D341Med (cell line): ENCODE measurements at regions not wholly inside any gene's neighbourhood (a gene's known extent, or its start where the extent isn't known, plus 50 kb on each side); places are given as distances from the start of the nearest gene placed in this dataset.
"Not testable (repeated sequence)": the region's sequence is repeated elsewhere in the genome, so short reads cannot be mapped to it uniquely, and the experiment has no call there.

Source experiments
- DNase-seq: peaks from one replicate; pipeline ENCODE4 v3.0.0; 2012; ENCODE audit warnings: low spot score

GRCh38 chr9:38126730-38127129 lies 57.7 kb upstream of the SHB start:
- DNase-seq, result no peak

GRCh38 chr9:38125889-38126288 lies 56.9 kb upstream of the SHB start:
- no peak for DNase-seq

GRCh38 chr9:38123359-38123758 lies 54.3 kb upstream of the SHB start:
- not testable (repeated sequence) for DNase-seq

GRCh38 chr9:38120961-38121360 lies 51.9 kb upstream of the SHB start:
- no peak for DNase-seq

- no peak for DNase-seq
Measured at GRCh38 chr9:38119560-38120236, 50.7 kb upstream of the SHB start.

- DNase-seq, result no peak
Measured at GRCh38 chr9:38118862-38119438, 49.9 kb upstream of the SHB start.
